ENCODE measurements at regions not wholly inside any gene's neighbourhood (a gene's known extent, or its start where the extent isn't known, plus 50 kb on each side); places are given as distances from the start of the nearest gene placed in this dataset.

DNA sequence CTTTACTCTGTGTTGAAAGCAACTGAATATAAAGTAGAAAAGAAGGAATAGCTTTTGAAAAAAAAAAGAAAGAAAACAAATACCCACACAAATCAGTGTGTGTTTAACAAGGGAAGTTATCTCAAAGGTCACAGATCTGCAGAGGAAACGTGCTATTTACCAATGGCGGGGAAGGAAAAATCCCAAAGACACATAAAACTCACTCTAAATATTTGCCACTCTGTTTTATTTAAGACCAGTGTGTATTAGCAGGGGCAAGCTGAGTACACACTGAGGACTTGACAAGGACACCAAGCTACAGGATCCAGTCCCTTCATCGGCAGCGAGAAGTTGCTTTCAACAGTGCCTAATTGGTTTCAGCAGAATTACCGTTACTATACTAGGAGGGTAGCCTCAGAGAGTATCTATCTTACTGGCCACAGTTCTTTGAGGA, 252.5 kb downstream of the DEPDC1B start:
- no peaks in the 10 kb centered on the region for H3K4me1 Mint-ChIP-seq

DNA sequence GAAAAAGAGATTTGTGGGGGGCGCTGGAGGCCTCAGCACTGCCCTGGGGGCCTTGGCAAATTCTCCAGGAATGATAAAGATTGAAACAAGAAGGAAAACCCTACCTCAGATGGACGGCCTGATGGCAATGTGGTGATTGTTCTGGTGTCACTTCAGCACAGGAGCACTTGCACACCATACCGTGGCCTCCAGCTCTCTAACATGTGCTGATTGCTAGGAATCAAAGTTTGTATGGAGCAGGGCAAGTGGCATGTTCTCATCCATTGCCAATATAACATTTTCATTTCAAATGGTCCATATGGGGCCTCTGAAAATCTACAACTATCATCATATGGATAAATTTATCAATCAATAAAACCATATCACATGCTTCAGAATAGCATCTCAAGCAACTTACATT, 253.0 kb downstream of the DEPDC1B start:
- Mint-ChIP-seq H3K36me3 (no peaks in the 10 kb centered on the region), H3K9me3 (peaks cover 0 to 8% (median 0%) of the 10 kb centered on the region in 11 donors), H3K4me3 (no peak overlapping the region), H3K27ac (no peak overlapping the region), H3K4me1 (no peaks in the 10 kb centered on the region), H3K27me3 (peaks cover 0 to 6% (median 0%) of the 10 kb centered on the region in 5 donors)
- ChIA-PET POLR2A (no interaction called here), CTCF (no interaction called here)
- ATAC-seq (no peak), DNase-seq (no peak)
- H3K4me1 ChIP-seq (ENCODE audit: control insufficient read depth in 2 of 2, insufficient read depth in 2 of 2, low read length in 2 of 2) = no peaks in the 10 kb centered on the region
- no peaks in the 10 kb centered on the region for H3K9me3 ChIP-seq (ENCODE audit: control insufficient read depth in 2 of 3, low read length in 3 of 3)
- no peak overlapping the region for H3K4me3 ChIP-seq (ENCODE audit: low read length)
- no peak overlapping the region for H3K27ac ChIP-seq (ENCODE audit: low read depth, low read length)
- no peaks in the 10 kb centered on the region for H3K36me3 ChIP-seq (ENCODE audit: control insufficient read depth in 2 of 3, insufficient read depth in 3 of 3, low read length in 3 of 3)
- H3K27me3 ChIP-seq (ENCODE audit: control insufficient read depth in 2 of 2, insufficient read depth in 2 of 2, low read length in 2 of 2) = no peaks in the 10 kb centered on the region
- intact Hi-C loops (cut with micrococcal nuclease) = no loop called here

More for the DNA sequence above, 252.5 kb downstream of the DEPDC1B start:
- H3K4me3 ChIP-seq (ENCODE audit: low read length) = no peak overlapping the region
- peaks cover 0 to 6% (median 0%) of the 10 kb centered on the region in 5 donors for H3K27me3 Mint-ChIP-seq
- no peaks in the 10 kb centered on the region for H3K36me3 Mint-ChIP-seq
- H3K27ac Mint-ChIP-seq = no peak overlapping the region
- intact Hi-C loops (cut with micrococcal nuclease) = no loop called here
- DNase-seq (no peak), ATAC-seq (no peak)
- no peak overlapping the region for H3K4me3 Mint-ChIP-seq
- ChIA-PET CTCF (no interaction called here), POLR2A (no interaction called here)
- H3K27me3 ChIP-seq (ENCODE audit: control insufficient read depth in 2 of 2, insufficient read depth in 2 of 2, low read length in 2 of 2) = no peaks in the 10 kb centered on the region
- no peaks in the 10 kb centered on the region for H3K9me3 ChIP-seq (ENCODE audit: control insufficient read depth in 2 of 3, low read length in 3 of 3)
- H3K9me3 Mint-ChIP-seq = peaks cover 0 to 8% (median 0%) of the 10 kb centered on the region in 11 donors
- no peaks in the 10 kb centered on the region for H3K36me3 ChIP-seq (ENCODE audit: control insufficient read depth in 2 of 3, insufficient read depth in 3 of 3, low read length in 3 of 3)
- H3K4me1 ChIP-seq (ENCODE audit: control insufficient read depth in 2 of 2, insufficient read depth in 2 of 2, low read length in 2 of 2) = no peaks in the 10 kb centered on the region
- no peak overlapping the region for H3K27ac ChIP-seq (ENCODE audit: low read depth, low read length)

DNA sequence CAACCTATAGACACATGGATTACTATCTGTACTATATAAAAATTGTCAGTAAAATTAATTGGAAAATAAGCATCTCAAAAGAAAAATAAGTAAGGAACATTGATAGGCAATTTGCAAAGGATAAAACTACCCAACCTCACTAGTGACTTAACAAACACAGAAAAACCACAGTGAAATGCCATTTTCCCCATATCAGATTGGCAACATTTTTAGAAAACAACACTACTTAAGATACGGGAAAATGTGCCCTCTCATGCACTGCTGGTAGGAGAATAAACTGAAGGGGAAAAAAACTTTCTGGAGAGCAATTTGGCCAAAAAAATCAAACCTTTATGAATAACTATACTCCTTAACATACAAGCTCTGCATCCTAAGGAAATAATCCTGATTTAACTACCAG, 254.0 kb downstream of the DEPDC1B start:
- ATAC-seq (no peak), DNase-seq (no peak)
- H3K27me3 Mint-ChIP-seq = peaks cover 0 to 6% (median 0%) of the 10 kb centered on the region in 5 donors
- H3K9me3 ChIP-seq (ENCODE audit: control insufficient read depth in 2 of 3, low read length in 3 of 3) = no peaks in the 10 kb centered on the region
- no peak overlapping the region for H3K27ac ChIP-seq (ENCODE audit: low read depth, low read length)
- H3K4me1 ChIP-seq (ENCODE audit: control insufficient read depth in 2 of 2, insufficient read depth in 2 of 2, low read length in 2 of 2) = no peaks in the 10 kb centered on the region
- H3K4me1 Mint-ChIP-seq = no peaks in the 10 kb centered on the region
- no peaks in the 10 kb centered on the region for H3K36me3 ChIP-seq (ENCODE audit: control insufficient read depth in 2 of 3, insufficient read depth in 3 of 3, low read length in 3 of 3)
- ChIA-PET POLR2A (no interaction called here), CTCF (no interaction called here)
- no peak overlapping the region for H3K27ac Mint-ChIP-seq
- no peaks in the 10 kb centered on the region for H3K27me3 ChIP-seq (ENCODE audit: control insufficient read depth in 2 of 2, insufficient read depth in 2 of 2, low read length in 2 of 2)
- intact Hi-C loops (cut with micrococcal nuclease) = no loop called here
- no peak overlapping the region for H3K4me3 ChIP-seq (ENCODE audit: low read length)
- no peaks in the 10 kb centered on the region for H3K36me3 Mint-ChIP-seq
- H3K4me3 Mint-ChIP-seq = no peak overlapping the region
- peaks cover 0 to 8% (median 1%) of the 10 kb centered on the region in 11 donors for H3K9me3 Mint-ChIP-seq

DNA sequence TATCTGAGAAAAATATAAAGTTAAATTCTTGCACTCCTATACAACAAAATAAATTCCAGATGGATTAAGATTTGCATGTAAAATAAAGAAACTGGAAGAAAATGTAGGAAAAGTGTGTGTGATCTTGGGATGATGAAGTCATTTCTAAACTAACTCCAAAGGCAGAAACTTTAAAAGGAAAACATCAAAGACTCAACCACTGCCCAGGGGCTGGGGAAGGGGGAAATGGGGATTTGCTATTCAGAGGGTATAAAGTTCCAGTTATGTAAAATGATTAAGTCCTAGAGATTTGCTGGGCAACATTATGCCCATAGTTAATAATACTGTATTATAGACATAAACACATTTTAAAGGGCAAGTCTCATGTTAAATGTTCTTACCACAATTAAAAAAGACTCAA, 254.5 kb downstream of the DEPDC1B start:
- DNase-seq (no peak), ATAC-seq (no peak)
- Mint-ChIP-seq H3K27me3 (peaks cover 0 to 6% (median 0%) of the 10 kb centered on the region in 5 donors), H3K36me3 (peaks cover 0 to under 1% (median 0%) of the 10 kb centered on the region in 5 donors), H3K27ac (no peak overlapping the region), H3K9me3 (peaks cover 0 to 8% (median 2%) of the 10 kb centered on the region in 11 donors), H3K4me3 (no peak overlapping the region), H3K4me1 (no peaks in the 10 kb centered on the region)
- H3K36me3 ChIP-seq (ENCODE audit: control insufficient read depth in 2 of 3, insufficient read depth in 3 of 3, low read length in 3 of 3) = no peaks in the 10 kb centered on the region
- CTCF ChIA-PET = no interaction called here
- POLR2A ChIA-PET = no interaction called here
- no peaks in the 10 kb centered on the region for H3K4me1 ChIP-seq (ENCODE audit: control insufficient read depth in 2 of 2, insufficient read depth in 2 of 2, low read length in 2 of 2)
- H3K27ac ChIP-seq (ENCODE audit: low read depth, low read length) = no peak overlapping the region
- no peaks in the 10 kb centered on the region for H3K9me3 ChIP-seq (ENCODE audit: control insufficient read depth in 2 of 3, low read length in 3 of 3)
- no peak overlapping the region for H3K4me3 ChIP-seq (ENCODE audit: low read length)
- no peaks in the 10 kb centered on the region for H3K27me3 ChIP-seq (ENCODE audit: control insufficient read depth in 2 of 2, insufficient read depth in 2 of 2, low read length in 2 of 2)
- intact Hi-C loops (cut with micrococcal nuclease) = no loop called here

DNA sequence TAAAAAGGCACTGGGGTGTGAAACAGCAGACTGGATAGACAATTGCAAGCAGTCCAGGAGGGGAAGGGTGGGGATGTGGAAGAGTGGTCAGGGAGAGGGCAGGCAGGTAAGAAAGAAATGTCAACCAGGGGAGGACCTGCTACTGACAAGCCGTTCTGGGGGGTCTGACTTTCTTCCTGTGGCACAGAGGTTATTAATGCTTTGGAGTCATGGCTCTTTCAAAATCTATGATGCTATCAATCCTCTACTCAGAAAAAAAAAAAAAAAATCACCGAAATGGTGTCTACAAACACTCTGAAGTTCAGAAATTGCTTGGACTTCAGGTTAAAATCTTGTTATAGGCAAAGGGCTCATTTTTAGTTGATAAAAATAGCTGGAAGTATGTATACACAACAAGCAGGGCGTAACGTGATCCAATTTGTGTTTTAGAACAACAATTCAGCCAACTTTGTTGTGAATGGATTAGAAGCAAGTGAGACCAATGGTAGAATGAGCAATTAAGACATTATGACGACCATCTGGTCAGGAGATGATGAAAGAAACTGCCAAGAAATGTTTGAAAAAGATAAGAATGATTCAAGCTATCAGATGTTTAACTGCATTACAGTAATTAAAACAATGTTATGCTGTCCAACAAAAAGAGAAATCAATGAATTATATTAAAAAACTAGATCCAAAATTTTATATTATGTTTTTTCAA, 255.2 kb downstream of the DEPDC1B start:
- Mint-ChIP-seq H3K27me3 (peaks cover 0 to 7% (median 0%) of the 10 kb centered on the region in 5 donors), H3K27ac (no peak overlapping the region), H3K4me1 (no peaks in the 10 kb centered on the region), H3K36me3 (peaks cover 0 to 5% (median 0%) of the 10 kb centered on the region in 5 donors), H3K4me3 (no peak overlapping the region), H3K9me3 (peaks cover 0 to 14% (median 2%) of the 10 kb centered on the region in 11 donors)
- H3K36me3 ChIP-seq (ENCODE audit: control insufficient read depth in 2 of 3, insufficient read depth in 3 of 3, low read length in 3 of 3) = no peaks in the 10 kb centered on the region
- no peak overlapping the region for H3K4me3 ChIP-seq (ENCODE audit: low read length)
- H3K4me1 ChIP-seq (ENCODE audit: control insufficient read depth in 2 of 2, insufficient read depth in 2 of 2, low read length in 2 of 2) = no peaks in the 10 kb centered on the region
- intact Hi-C loops (cut with micrococcal nuclease) = no loop called here
- DNase-seq = no peak
- no peaks in the 10 kb centered on the region for H3K9me3 ChIP-seq (ENCODE audit: control insufficient read depth in 2 of 3, low read length in 3 of 3)
- ATAC-seq = no peak
- no peak overlapping the region for H3K27ac ChIP-seq (ENCODE audit: low read depth, low read length)
- no peaks in the 10 kb centered on the region for H3K27me3 ChIP-seq (ENCODE audit: control insufficient read depth in 2 of 2, insufficient read depth in 2 of 2, low read length in 2 of 2)
- POLR2A ChIA-PET = no interaction called here
- CTCF ChIA-PET = no interaction called here

DNA sequence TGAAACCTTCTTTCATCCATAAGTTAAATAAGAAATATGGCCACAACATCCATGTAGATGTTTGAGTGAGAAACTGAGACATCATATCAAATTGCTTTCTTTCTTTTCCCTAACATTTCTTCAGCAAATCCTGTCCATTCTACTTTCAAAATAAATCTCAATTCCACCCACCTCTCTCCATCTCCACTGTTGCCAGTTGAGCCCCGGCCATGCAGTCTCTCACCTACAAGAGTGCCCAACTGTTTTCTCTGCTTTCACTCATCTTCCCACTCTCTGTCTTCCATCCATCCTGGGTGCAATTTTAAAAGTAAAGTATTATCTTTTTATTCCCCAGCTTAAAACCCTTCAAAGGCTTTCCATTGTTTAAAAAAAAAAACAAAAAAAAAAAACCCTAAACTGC, 260.4 kb downstream of the DEPDC1B start:
- ChIA-PET POLR2A (no interaction called here), CTCF (no interaction called here)

DNA sequence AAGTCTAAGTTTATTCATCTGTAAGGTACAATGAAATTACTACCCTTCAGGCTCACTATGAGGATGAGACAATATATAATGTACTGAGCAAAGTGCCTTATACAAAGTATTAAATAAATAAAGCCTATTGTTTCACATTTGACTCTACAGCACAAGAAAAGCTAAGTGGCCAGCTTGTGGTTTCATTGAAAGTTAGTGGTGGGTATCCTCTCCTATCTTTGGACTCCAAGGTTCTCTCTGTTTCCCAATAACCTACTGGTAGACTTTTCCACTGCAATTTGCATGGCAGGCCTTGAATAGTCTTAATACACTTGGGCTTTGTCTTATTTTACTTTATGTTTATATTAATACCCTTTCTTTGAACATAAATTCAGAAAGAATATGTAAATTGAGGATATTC, 262.7 kb downstream of the DEPDC1B start:
- Histone ChIP-seq H3K9me3 (ENCODE audit: control insufficient read depth in 2 of 3, low read length in 3 of 3) (no peaks in the 10 kb centered on the region), H3K27me3 (ENCODE audit: control insufficient read depth in 2 of 2, insufficient read depth in 2 of 2, low read length in 2 of 2) (no peaks in the 10 kb centered on the region), H3K36me3 (ENCODE audit: control insufficient read depth in 2 of 3, insufficient read depth in 3 of 3, low read length in 3 of 3) (no peaks in the 10 kb centered on the region), H3K4me3 (ENCODE audit: low read length) (no peak overlapping the region), H3K27ac (ENCODE audit: low read depth, low read length) (no peak overlapping the region), H3K4me1 (ENCODE audit: control insufficient read depth in 2 of 2, insufficient read depth in 2 of 2, low read length in 2 of 2) (no peaks in the 10 kb centered on the region)
- Mint-ChIP-seq H3K27ac (no peak overlapping the region), H3K4me3 (no peak overlapping the region), H3K27me3 (peaks cover 0 to 7% (median 0%) of the 10 kb centered on the region in 5 donors), H3K9me3 (peaks cover 0 to 12% (median 4%) of the 10 kb centered on the region in 11 donors), H3K36me3 (peaks cover 0 to 5% (median 0%) of the 10 kb centered on the region in 5 donors), H3K4me1 (no peaks in the 10 kb centered on the region)
- ChIA-PET POLR2A (no interaction called here), CTCF (no interaction called here)
- no peak for DNase-seq
- no peak for ATAC-seq
- intact Hi-C loops (cut with micrococcal nuclease) = no loop called here

More for the DNA sequence above, 260.4 kb downstream of the DEPDC1B start:
- Histone ChIP-seq H3K27me3 (ENCODE audit: control insufficient read depth in 2 of 2, insufficient read depth in 2 of 2, low read length in 2 of 2) (no peaks in the 10 kb centered on the region), H3K4me1 (ENCODE audit: control insufficient read depth in 2 of 2, insufficient read depth in 2 of 2, low read length in 2 of 2) (no peaks in the 10 kb centered on the region), H3K27ac (ENCODE audit: low read depth, low read length) (no peak overlapping the region), H3K36me3 (ENCODE audit: control insufficient read depth in 2 of 3, insufficient read depth in 3 of 3, low read length in 3 of 3) (no peaks in the 10 kb centered on the region), H3K4me3 (ENCODE audit: low read length) (no peak overlapping the region), H3K9me3 (ENCODE audit: control insufficient read depth in 2 of 3, low read length in 3 of 3) (no peaks in the 10 kb centered on the region)
- peaks cover 0 to 14% (median 2%) of the 10 kb centered on the region in 11 donors for H3K9me3 Mint-ChIP-seq
- intact Hi-C loops (cut with micrococcal nuclease) = no loop called here
- no peak overlapping the region for H3K27ac Mint-ChIP-seq
- H3K36me3 Mint-ChIP-seq = peaks cover 0 to 5% (median 0%) of the 10 kb centered on the region in 5 donors
- DNase-seq (no peak), ATAC-seq (no peak)
- no peak overlapping the region for H3K4me3 Mint-ChIP-seq
- H3K27me3 Mint-ChIP-seq = peaks cover 0 to 7% (median 0%) of the 10 kb centered on the region in 5 donors
- no peaks in the 10 kb centered on the region for H3K4me1 Mint-ChIP-seq
